ENCODE measurements at regions not wholly inside any gene's neighbourhood (a gene's known extent, or its start where the extent isn't known, plus 50 kb on each side); places are given as distances from the start of the nearest gene placed in this dataset.

- TF ChIP-seq CTCF (conservative IDR thresholded peaks at IDR 0.05; ENCODE audit: low read depth in 2 of 2) (no peak), CREB1 (CRISPR knock-in tag; IDR thresholded peaks at IDR 0.05; ENCODE audit: low read depth) (no peak), EZH2 (IDR thresholded peaks at IDR 0.05; ENCODE audit: low read depth, unreplicated experiment) (no peak), REST (IDR thresholded peaks at IDR 0.05; ENCODE audit: unreplicated experiment) (no peak), POLR2AphosphoS5 (IDR thresholded peaks at IDR 0.05; ENCODE audit: low read depth) (no peak)
- TF ChIP-seq, protein P1, sequence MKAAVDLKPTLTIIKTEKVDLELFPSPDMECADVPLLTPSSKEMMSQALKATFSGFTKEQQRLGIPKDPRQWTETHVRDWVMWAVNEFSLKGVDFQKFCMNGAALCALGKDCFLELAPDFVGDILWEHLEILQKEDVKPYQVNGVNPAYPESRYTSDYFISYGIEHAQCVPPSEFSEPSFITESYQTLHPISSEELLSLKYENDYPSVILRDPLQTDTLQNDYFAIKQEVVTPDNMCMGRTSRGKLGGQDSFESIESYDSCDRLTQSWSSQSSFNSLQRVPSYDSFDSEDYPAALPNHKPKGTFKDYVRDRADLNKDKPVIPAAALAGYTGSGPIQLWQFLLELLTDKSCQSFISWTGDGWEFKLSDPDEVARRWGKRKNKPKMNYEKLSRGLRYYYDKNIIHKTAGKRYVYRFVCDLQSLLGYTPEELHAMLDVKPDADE (IDR thresholded peaks at IDR 0.05): no peak
Observed at GRCh38 chr2:160680294-160680693, 186.7 kb upstream of the RBMS1 start.
